PC-9 (cell line): ENCODE measurements at regions not wholly inside any gene's neighbourhood (a gene's known extent, or its start where the extent isn't known, plus 50 kb on each side); places are given as distances from the start of the nearest gene placed in this dataset.

Experiments
- CTCF ChIP-seq: fragments of 200-600 bp; sonication (generic); conservative IDR thresholded peaks from 2 replicates; pipeline ENCODE4 v1.6.1; 2017; ENCODE audit warnings: mixed run types, antibody characterized with exemption, mild to moderate bottlenecking, moderate library complexity
- EZH2 ChIP-seq: fragments of 200-600 bp; sonication (generic); IDR thresholded peaks from 2 replicates; pipeline ENCODE4 v1.8.0; 2017; ENCODE audit warnings: antibody characterized with exemption, low read depth

DNA sequence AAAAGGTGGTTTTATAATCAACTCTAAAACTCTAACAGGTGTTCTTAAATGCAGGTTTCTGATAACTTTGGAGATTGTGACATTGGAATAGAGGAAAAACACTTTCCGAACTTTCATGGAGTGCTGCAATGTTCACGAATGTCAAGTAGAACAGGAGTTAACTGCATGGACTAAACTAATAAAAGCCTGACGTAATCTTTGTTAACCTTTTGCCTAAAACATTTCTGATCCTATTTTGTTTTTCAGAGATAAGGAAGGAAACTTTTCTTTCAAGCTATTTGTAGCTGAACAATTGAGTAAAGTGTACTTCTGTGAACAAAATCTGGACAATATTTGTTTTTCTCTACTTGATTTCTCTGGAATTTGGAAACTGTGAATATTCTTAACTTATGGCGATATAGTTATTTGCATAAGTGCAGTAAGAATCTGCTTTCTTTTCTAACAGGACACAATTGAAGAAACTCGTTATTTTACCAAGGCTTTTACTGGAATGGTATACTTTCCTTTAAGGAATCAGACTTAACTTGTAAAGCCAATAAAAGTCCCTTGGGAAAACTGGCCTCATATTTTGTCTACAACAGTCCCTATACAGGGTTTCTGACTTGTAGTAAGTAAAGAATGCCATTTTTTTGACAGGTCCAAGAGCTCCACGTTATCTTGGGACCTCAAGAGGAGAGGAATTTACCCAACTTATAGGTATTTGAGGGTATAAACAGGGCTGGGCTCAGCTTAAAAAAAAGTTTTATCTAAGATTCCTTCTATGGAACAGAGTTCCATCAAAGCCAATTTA, 154.7 kb downstream of the NXNL2 start:
- TF ChIP-seq CTCF, result no peak
- TF ChIP-seq EZH2, result no peak
